ENCODE measurements at regions not wholly inside any gene's neighbourhood (a gene's known extent, or its start where the extent isn't known, plus 50 kb on each side); places are given as distances from the start of the nearest gene placed in this dataset.
"Not testable (repeated sequence)": the region's sequence is repeated elsewhere in the genome, so short reads cannot be mapped to it uniquely, and the experiment has no call there.

- DNase-seq (ENCODE audit: insufficient read length) = no peak
- TF ChIP-seq POLR2A (IDR thresholded peaks at IDR 0.05; ENCODE audit: low read depth, low read length) (no peak), POLR2AphosphoS5 (IDR thresholded peaks at IDR 0.05; ENCODE audit: low read depth, low read length) (no peak), TAF1 (IDR thresholded peaks at IDR 0.05; ENCODE audit: borderline replicate concordance, low read depth, low read length) (no peak)
- FAIRE-seq = no peak
These were observed 849.6 kb upstream of the POU3F4 start for GRCh38 chrX:82658492-82658891.

GRCh38 chrX:82666355-82666754 lies 841.7 kb upstream of the POU3F4 start:
- no peak for TF ChIP-seq POLR2AphosphoS5 (IDR thresholded peaks at IDR 0.05; ENCODE audit: low read depth, low read length)
- TF ChIP-seq TAF1 (IDR thresholded peaks at IDR 0.05; ENCODE audit: borderline replicate concordance, low read depth, low read length) = no peak
- no peak for TF ChIP-seq POLR2A (IDR thresholded peaks at IDR 0.05; ENCODE audit: low read depth, low read length)
- no peak for DNase-seq (ENCODE audit: insufficient read length)
- no peak for FAIRE-seq

- TF ChIP-seq POLR2AphosphoS5 (IDR thresholded peaks at IDR 0.05; ENCODE audit: low read depth, low read length) (no peak), TAF1 (IDR thresholded peaks at IDR 0.05; ENCODE audit: borderline replicate concordance, low read depth, low read length) (no peak), POLR2A (IDR thresholded peaks at IDR 0.05; ENCODE audit: low read depth, low read length) (no peak)
- no peak for DNase-seq (ENCODE audit: insufficient read length)
- no peak for FAIRE-seq
These were observed 833.0 kb upstream of the POU3F4 start for GRCh38 chrX:82675104-82675503.

- DNase-seq (ENCODE audit: insufficient read length) (no peak), FAIRE-seq (no peak)
- no peak for TF ChIP-seq POLR2AphosphoS5 (IDR thresholded peaks at IDR 0.05; ENCODE audit: low read depth, low read length)
- no peak for TF ChIP-seq POLR2A (IDR thresholded peaks at IDR 0.05; ENCODE audit: low read depth, low read length)
- no peak for TF ChIP-seq TAF1 (IDR thresholded peaks at IDR 0.05; ENCODE audit: borderline replicate concordance, low read depth, low read length)
These were observed 831.7 kb upstream of the POU3F4 start for GRCh38 chrX:82676386-82676785.

- no peak for TF ChIP-seq TAF1 (IDR thresholded peaks at IDR 0.05; ENCODE audit: borderline replicate concordance, low read depth, low read length)
- TF ChIP-seq POLR2AphosphoS5 (IDR thresholded peaks at IDR 0.05; ENCODE audit: low read depth, low read length) = no peak
- FAIRE-seq = no peak
These were observed 830.8 kb upstream of the POU3F4 start for GRCh38 chrX:82677286-82677685.

GRCh38 chrX:82692991-82693390 lies 815.1 kb upstream of the POU3F4 start:
- TF ChIP-seq POLR2AphosphoS5 (IDR thresholded peaks at IDR 0.05; ENCODE audit: low read depth, low read length) (no peak), TAF1 (IDR thresholded peaks at IDR 0.05; ENCODE audit: borderline replicate concordance, low read depth, low read length) (no peak)
- DNase-seq (ENCODE audit: insufficient read length) (no peak), FAIRE-seq (no peak)

More at GRCh38 chrX:82677286-82677685, 830.8 kb upstream of the POU3F4 start:
- no peak for DNase-seq (ENCODE audit: insufficient read length)

GRCh38 chrX:82695066-82695465 lies 813.0 kb upstream of the POU3F4 start:
- no peak for FAIRE-seq
- TF ChIP-seq POLR2AphosphoS5 (IDR thresholded peaks at IDR 0.05; ENCODE audit: low read depth, low read length) (no peak), TAF1 (IDR thresholded peaks at IDR 0.05; ENCODE audit: borderline replicate concordance, low read depth, low read length) (no peak), POLR2A (IDR thresholded peaks at IDR 0.05; ENCODE audit: low read depth, low read length) (no peak)
- no peak for DNase-seq (ENCODE audit: insufficient read length)

- no peak for DNase-seq (ENCODE audit: insufficient read length)
- TF ChIP-seq POLR2A (IDR thresholded peaks at IDR 0.05; ENCODE audit: low read depth, low read length) = no peak
- TF ChIP-seq TAF1 (IDR thresholded peaks at IDR 0.05; ENCODE audit: borderline replicate concordance, low read depth, low read length) = no peak
- TF ChIP-seq POLR2AphosphoS5 (IDR thresholded peaks at IDR 0.05; ENCODE audit: low read depth, low read length) = no peak
- FAIRE-seq = peak; percentile 14
These were observed 804.5 kb upstream of the POU3F4 start for GRCh38 chrX:82703551-82703950.

- FAIRE-seq (no peak), DNase-seq (ENCODE audit: insufficient read length) (no peak)
- no peak for TF ChIP-seq TAF1 (IDR thresholded peaks at IDR 0.05; ENCODE audit: borderline replicate concordance, low read depth, low read length)
- TF ChIP-seq POLR2A (IDR thresholded peaks at IDR 0.05; ENCODE audit: low read depth, low read length) = no peak
- TF ChIP-seq POLR2AphosphoS5 (IDR thresholded peaks at IDR 0.05; ENCODE audit: low read depth, low read length) = no peak
These were observed 796.6 kb upstream of the POU3F4 start for GRCh38 chrX:82711457-82711856.

GRCh38 chrX:82721891-82722290 lies 786.2 kb upstream of the POU3F4 start:
- no peak for DNase-seq (ENCODE audit: insufficient read length)
- FAIRE-seq = no peak
- no peak for TF ChIP-seq TAF1 (IDR thresholded peaks at IDR 0.05; ENCODE audit: borderline replicate concordance, low read depth, low read length)
- TF ChIP-seq POLR2A (IDR thresholded peaks at IDR 0.05; ENCODE audit: low read depth, low read length) = no peak
- TF ChIP-seq POLR2AphosphoS5 (IDR thresholded peaks at IDR 0.05; ENCODE audit: low read depth, low read length) = no peak

GRCh38 chrX:82723806-82724205 lies 784.3 kb upstream of the POU3F4 start:
- DNase-seq (ENCODE audit: insufficient read length) (no peak), FAIRE-seq (no peak)
- no peak for TF ChIP-seq POLR2AphosphoS5 (IDR thresholded peaks at IDR 0.05; ENCODE audit: low read depth, low read length)
- no peak for TF ChIP-seq TAF1 (IDR thresholded peaks at IDR 0.05; ENCODE audit: borderline replicate concordance, low read depth, low read length)
- no peak for TF ChIP-seq POLR2A (IDR thresholded peaks at IDR 0.05; ENCODE audit: low read depth, low read length)

GRCh38 chrX:82727436-82727835 lies 780.7 kb upstream of the POU3F4 start:
- not testable (repeated sequence) for FAIRE-seq; DNase-seq (ENCODE audit: insufficient read length)

- no peak for TF ChIP-seq POLR2A (IDR thresholded peaks at IDR 0.05; ENCODE audit: low read depth, low read length)
- TF ChIP-seq TAF1 (IDR thresholded peaks at IDR 0.05; ENCODE audit: borderline replicate concordance, low read depth, low read length) = no peak
- DNase-seq (ENCODE audit: insufficient read length) (no peak), FAIRE-seq (no peak)
These were observed 775.2 kb upstream of the POU3F4 start for GRCh38 chrX:82732861-82733260.
